ENCODE measurements at regions not wholly inside any gene's neighbourhood (a gene's known extent, or its start where the extent isn't known, plus 50 kb on each side); places are given as distances from the start of the nearest gene placed in this dataset.

DNA sequence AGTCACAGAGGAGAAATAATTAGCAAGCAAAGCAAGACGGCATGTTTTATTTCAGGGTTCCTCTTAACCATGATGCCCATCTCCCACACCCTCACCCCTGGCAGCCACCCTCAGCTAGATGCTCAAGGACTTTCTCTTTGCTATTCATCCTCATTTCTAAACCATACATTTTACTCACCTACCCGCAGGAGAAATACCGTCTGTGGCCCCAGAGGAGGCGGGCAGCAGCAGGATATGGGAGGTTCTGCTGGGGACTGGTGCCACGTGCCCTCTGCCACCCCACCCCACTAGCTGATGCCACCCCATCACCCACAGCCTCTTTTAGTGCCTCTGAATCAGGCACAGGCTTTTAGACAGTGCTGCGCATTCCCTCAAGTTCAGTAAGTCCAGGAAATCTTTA lies 168.7 kb upstream of the ITGB1 start:
- DNase-seq (ENCODE audit: low read depth in 1 of 2, low spot score in 1 of 2) = no peak

DNA sequence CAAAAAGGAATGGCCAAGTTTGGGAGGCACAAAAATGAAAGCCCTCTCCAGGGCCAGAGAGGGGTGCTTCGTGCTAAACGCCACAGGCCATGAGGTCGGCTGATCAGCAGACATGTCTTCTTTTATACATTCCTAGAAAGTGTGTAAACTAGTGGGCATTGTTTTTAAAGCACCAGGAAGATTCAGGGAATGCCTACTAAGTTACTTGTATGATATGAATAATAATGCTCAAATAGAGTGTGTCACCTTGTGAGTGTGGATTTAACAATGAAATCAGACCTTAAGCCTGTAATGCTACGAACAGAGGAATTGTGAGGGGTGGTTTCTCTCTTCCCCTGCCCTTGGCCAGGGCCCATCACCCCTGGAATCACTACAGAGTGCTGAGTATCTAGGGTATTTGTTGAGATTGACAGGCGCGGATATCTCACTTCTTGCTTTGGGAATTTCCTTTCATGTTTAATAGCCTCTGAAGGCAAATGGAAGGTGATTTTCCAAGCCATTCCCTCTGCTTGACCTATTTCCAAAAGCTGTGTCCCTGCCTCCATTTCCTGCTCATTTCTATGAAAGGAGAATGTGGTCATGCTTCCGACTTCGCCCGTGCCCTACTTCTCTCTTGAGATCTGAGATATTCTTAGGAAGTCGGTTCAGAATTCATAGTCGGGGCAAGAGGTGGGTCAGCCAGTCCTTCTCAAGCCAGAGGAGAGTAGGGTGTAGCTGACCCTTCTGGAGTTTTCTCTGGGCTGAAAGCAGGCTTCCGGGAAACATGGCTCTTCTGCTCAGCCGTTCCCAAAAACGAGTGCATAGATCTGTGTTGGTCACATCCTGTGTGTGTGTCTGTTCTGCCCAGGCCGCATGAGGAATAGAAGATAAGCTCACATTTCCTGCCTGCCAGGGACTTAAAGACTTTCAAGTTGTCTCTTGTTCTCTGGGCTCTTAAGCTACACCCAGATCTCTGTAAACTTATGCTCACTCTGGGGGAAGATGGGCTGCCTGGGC lies 167.8 kb upstream of the ITGB1 start:
- DNase-seq (ENCODE audit: low read depth in 1 of 2, low spot score in 1 of 2) = no peak

DNA sequence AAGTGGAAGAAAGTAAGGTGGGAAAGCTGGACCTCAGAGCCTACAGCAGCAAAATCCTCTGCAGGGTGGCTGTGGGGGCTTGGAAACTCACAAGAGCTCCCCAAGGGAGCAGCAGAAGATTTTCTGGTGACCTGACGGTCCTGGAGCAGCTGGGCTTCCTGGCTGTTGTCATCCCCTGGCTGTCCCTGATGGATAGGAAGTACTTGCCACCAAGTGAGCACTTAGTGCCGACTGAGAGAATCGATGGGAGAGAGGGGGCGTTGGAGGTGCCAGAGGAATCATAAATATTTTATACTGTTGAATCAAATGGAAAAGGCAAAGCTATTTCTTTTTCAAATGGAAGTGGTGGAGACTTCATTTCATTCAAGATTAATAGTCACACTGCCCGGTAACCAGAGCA lies 167.1 kb upstream of the ITGB1 start:
- DNase-seq (ENCODE audit: low read depth in 1 of 2, low spot score in 1 of 2) = no peak

DNA sequence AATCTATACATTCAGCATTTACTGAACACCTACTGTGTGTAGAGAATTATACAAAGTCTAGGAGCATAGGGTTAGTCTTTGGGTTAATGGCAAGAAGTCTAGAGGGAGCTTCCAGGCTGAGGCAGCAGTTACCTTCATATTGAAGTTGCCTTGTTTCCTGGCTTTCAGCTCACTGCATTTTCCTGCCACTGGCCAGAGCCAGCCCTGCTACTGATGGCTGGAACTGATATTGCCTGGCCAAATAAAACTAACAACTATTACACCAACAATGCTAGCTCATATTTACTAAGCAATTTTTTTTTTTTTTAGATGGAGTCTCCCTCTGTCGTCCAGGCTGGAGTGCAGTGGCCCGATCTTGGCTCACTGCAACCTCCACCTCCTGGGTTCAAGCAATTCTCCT lies 165.7 kb upstream of the ITGB1 start:
- DNase-seq (ENCODE audit: low read depth in 1 of 2, low spot score in 1 of 2) = no peak

- DNase-seq (ENCODE audit: low read depth in 1 of 2, low spot score in 1 of 2) = no peak
These were observed 164.2 kb upstream of the ITGB1 start for GRCh38 chr10:33122014-33122809.

- DNase-seq (ENCODE audit: low read depth in 1 of 2, low spot score in 1 of 2) = no peak
These were observed 162.7 kb upstream of the ITGB1 start for GRCh38 chr10:33120700-33121099.

DNA sequence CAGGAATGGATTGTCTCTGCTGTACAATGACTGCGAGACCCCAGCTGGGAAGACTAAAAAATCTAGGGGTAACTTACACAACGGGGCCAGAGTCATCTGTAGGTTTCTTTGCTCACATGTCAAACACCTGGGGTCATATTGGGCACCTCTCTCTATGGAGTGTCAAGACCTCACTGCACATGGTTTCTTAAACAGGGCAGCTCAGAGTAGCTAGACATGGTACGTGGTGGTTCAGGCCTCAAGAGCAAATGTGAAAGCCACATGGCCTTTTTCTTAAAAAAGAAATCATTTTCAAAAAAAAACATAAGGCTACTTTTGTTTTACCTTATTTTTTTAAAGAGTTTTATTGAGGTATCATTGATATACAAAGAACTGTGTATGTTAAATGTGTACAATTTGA lies 162.2 kb upstream of the ITGB1 start:
- DNase-seq (ENCODE audit: low read depth in 1 of 2, low spot score in 1 of 2) = no peak

GRCh38 chr10:33117816-33118215 lies 159.8 kb upstream of the ITGB1 start:
- no peak for DNase-seq (ENCODE audit: low read depth in 1 of 2, low spot score in 1 of 2)

DNA sequence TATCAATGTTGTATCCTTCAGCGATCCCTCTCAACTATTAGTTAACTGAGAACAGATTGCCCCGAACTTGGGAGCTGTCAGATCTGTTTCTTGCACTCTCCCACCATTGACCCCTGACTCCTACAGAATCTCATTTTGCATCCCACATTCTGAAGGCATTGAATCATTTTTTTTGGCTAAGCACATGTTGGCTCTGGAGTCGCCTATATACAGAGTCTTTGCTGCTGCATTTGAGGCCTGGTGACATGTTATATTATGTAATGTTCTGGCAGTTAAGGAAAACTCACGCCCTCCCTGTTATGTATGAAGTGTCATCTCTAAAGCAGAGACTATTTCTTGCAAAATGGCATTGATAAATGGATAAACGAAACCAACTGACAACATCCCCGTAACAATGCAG lies 159.2 kb upstream of the ITGB1 start:
- no peak for DNase-seq (ENCODE audit: low read depth in 1 of 2, low spot score in 1 of 2)

DNA sequence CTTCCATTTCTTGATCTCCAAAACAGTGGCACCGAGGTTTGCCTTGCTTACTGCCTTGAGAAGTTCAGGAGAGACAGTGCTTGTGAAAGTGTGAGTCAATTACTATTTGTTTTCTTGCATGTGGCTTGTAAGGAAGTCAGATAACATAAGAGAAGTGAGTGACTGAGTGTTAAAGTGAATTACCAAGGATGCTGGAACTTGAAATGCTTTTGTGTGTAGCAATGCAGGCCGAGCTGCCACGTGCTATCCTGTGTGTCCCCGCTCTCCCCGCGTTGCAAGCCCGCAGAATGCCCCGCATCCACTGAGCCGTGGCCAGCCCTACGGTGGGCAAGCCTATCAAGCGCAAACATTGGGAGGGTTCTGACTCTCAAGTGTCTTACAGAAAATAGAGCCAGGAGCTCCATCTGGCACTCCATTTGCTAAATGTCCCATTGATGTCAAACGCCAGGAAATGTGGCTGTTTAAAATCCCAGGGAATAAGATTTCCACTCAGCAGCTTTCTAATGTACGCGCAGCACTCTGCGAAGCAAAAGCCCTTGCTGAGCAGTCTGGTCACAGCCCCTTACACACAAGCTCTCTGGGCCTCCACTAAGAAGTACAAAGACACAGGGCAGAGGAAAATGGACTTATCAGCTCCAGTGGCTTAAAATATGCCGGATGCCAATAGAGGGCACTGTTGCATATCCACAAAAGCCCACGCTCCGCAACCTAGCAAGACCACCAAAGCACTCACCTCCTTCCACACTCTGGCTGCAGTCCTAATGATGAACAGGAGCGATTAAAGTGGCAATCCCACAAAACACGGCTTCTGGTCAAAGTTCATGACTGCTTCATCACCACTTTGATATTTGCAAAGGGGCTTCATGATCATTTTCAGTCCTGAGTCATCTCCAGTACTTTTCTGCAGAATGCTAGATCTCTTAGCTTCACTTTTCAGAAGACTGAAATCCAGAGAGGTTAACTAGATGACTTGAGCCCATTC lies 158.0 kb upstream of the ITGB1 start:
- DNase-seq (ENCODE audit: low read depth in 1 of 2, low spot score in 1 of 2) = no peak

GRCh38 chr10:33114451-33114952 lies 156.5 kb upstream of the ITGB1 start:
- DNase-seq (ENCODE audit: low read depth in 1 of 2, low spot score in 1 of 2) = no peak

DNA sequence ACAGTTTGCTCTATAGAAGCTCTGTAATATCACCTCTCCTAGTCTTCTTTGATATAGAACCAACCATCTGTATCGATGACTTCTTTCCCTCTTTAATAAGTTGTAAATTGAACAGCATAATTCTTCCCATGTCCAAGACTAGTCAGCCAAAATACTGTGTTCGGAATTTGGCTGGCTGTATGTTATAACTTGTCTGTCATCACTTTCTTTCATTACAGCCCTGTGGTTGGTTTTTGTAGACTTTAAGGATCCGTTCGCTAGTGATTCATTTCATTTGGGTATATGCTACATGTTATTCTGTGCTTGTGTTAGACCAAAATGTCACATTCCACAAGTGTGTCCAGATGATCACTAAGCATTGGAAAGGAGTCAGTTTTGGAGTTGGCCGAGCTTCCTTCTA lies 155.4 kb upstream of the ITGB1 start:
- no peak for DNase-seq (ENCODE audit: low read depth in 1 of 2, low spot score in 1 of 2)

- DNase-seq (ENCODE audit: low read depth in 1 of 2, low spot score in 1 of 2) = no peak
These were observed 154.9 kb upstream of the ITGB1 start for GRCh38 chr10:33112831-33113455.

DNA sequence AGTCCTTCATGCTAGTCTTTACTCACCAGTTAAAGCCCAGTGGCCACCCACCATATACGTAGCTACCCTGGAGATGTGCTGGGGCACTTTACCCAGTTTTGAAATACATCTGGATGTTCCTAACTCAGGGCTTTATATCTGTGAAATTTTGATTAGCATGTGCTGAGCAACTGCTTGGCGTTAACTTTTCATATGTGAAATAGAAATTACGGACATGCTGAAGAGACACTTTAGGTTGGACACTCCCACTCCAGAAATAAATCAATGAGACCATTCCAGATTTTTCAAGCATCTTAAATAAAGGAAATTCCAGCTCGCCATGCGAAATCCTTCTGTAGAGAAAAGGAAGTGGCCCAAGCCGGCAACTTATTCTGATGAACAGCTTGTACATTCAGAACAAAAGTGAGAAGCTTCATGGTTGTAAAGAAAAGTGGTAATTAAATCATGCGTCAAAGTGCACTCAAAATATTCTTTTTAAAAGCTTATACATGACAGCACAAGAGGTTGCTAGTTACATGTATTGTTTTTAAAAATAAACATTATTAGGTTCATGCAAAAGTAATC lies 153.5 kb upstream of the ITGB1 start:
- DNase-seq (ENCODE audit: low read depth in 1 of 2, low spot score in 1 of 2) = no peak

GRCh38 chr10:33109788-33110469 lies 151.9 kb upstream of the ITGB1 start:
- DNase-seq (ENCODE audit: low read depth in 1 of 2, low spot score in 1 of 2) = no peak

DNA sequence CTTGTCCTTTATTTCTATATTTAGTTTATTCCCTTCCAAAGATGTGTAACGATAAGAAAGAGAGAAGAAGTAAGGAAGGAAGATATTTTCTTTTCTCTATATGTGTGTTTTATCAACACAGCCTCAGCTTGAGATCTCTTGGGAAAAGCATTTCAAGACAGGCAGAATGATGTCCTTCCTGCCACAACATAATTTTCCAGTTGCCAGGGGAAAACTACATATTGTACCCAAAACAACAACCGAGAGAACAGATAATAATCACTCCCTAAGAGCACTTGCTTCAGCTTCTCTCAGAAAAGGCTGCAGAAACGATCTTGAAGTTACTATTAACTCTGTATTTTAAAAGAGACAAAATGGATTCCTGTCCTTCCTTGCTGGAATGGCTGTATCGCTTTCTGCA lies 151.4 kb upstream of the ITGB1 start:
- DNase-seq (ENCODE audit: low read depth in 1 of 2, low spot score in 1 of 2) = no peak

DNA sequence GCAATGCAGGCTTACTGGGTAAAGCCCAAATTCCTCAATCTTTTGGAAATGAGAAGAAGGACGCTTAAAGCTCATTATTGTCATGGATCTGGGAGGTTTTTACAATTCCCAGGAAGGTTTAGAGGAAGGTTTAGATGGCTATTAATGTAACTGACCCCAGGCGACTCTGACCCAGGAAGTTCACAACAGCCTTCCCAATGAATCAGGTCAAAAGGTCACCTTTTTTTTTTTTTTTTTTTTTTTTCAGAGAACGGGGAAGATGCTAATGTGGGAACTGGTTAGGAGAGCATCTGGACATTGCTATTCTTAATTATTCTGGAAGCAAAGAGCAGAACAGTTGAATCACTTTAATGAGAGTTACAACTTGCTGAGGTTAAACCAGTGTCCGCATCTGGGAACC lies 149.9 kb upstream of the ITGB1 start:
- no peak for DNase-seq (ENCODE audit: low read depth in 1 of 2, low spot score in 1 of 2)

- DNase-seq (ENCODE audit: low read depth in 1 of 2, low spot score in 1 of 2) = no peak
These were observed 148.7 kb upstream of the ITGB1 start for GRCh38 chr10:33106767-33107166.

GRCh38 chr10:33103863-33104379 lies 145.9 kb upstream of the ITGB1 start:
- no peak for DNase-seq (ENCODE audit: low read depth in 1 of 2, low spot score in 1 of 2)
